ENCODE measurements at regions not wholly inside any gene's neighbourhood (a gene's known extent, or its start where the extent isn't known, plus 50 kb on each side); places are given as distances from the start of the nearest gene placed in this dataset.

- TF ChIP-seq CTCF (IDR thresholded peaks at IDR 0.05), result no peak
- no peak for TF ChIP-seq POLR2AphosphoS5 (IDR thresholded peaks at IDR 0.05)
Measured at GRCh38 chr3:166205158-166205557, 367.9 kb upstream of the BCHE start.

Data from gastroesophageal sphincter (tissue), 3 donors.